ENCODE measurements at regions not wholly inside any gene's neighbourhood (a gene's known extent, or its start where the extent isn't known, plus 50 kb on each side); places are given as distances from the start of the nearest gene placed in this dataset.

GRCh38 chr13:58059624-58060023 is 428.1 kb downstream of the PCDH17 start:
- no peak for DNase-seq (ENCODE audit: low spot score)
- Histone ChIP-seq H4K20me1 (replicated peaks; ENCODE audit: insufficient read depth) (no peaks in the 10 kb centered on the region), H3K36me3 (ENCODE audit: insufficient read depth) (no peaks in the 10 kb centered on the region), H3K79me2 (replicated peaks; ENCODE audit: insufficient read depth) (no peaks in the 10 kb centered on the region), H3K27me3 (ENCODE audit: insufficient read depth) (no peaks in the 10 kb centered on the region), H3F3A (replicated peaks; ENCODE audit: low read depth) (no peaks in the 10 kb centered on the region), H3K4me3 (no peak overlapping the region), H3K9me2 (ENCODE audit: insufficient read depth) (no peaks in the 10 kb centered on the region; the same call in 1 of the 2 replicates), H3K27ac (ENCODE audit: low read depth) (no peak overlapping the region), H3K4me1 (ENCODE audit: insufficient read depth) (no peaks in the 10 kb centered on the region), H2AFZ (no peak overlapping the region), H3K4me2 (no peak overlapping the region)
- Mint-ChIP-seq H3K4me3 (no peak overlapping the region), H3K27me3 (ENCODE audit: insufficient read depth, low read depth, poor library complexity) (no peaks in the 10 kb centered on the region), H3K4me1 (no peaks in the 10 kb centered on the region), H3K27ac (no peak overlapping the region), H3K9me3 (no peaks in the 10 kb centered on the region), H3K36me3 (ENCODE audit: low read depth) (no peaks in the 10 kb centered on the region)
- TF ChIP-seq ZNF114 (CRISPR knock-in tag; IDR thresholded peaks at IDR 0.05) (no peak), ZNF331 (CRISPR knock-in tag; IDR thresholded peaks at IDR 0.05; ENCODE audit: low read depth) (no peak), CTCF (conservative IDR thresholded peaks at IDR 0.05; ENCODE audit: low read depth in 2 of 2) (no peak), POLR2AphosphoS5 (IDR thresholded peaks at IDR 0.05; ENCODE audit: low read depth) (no peak), ZNF462 (CRISPR knock-in tag; IDR thresholded peaks at IDR 0.05) (no peak), STAT1 (IDR thresholded peaks at IDR 0.05; ENCODE audit: unreplicated experiment) (no peak), ETS1 (IDR thresholded peaks at IDR 0.05) (no peak), REST (IDR thresholded peaks at IDR 0.05; ENCODE audit: unreplicated experiment) (no peak), EZH2phosphoT487 (IDR thresholded peaks at IDR 0.05; ENCODE audit: unreplicated experiment) (no peak), JUNB (IDR thresholded peaks at IDR 0.05; ENCODE audit: unreplicated experiment) (no peak), EZH2 (IDR thresholded peaks at IDR 0.05; ENCODE audit: low read depth, unreplicated experiment) (no peak), NANOG (IDR thresholded peaks at IDR 0.05; ENCODE audit: borderline replicate concordance) (no peak), CREB1 (CRISPR knock-in tag; IDR thresholded peaks at IDR 0.05; ENCODE audit: low read depth) (no peak)
- no peak for ATAC-seq

All from GM23338 (cell line).